Neural cell (in vitro differentiated cells): ENCODE measurements at regions not wholly inside any gene's neighbourhood (a gene's known extent, or its start where the extent isn't known, plus 50 kb on each side); places are given as distances from the start of the nearest gene placed in this dataset.

Experiments used
- H2AFZ ChIP-seq: fragments of 200-600, 300-800 bp; sonication (generic), shearing (Covaris generic); 2 replicates; pipeline ENCODE4 v1.6.0; 2014; ENCODE audit warnings: low read depth, mild to moderate bottlenecking, antibody characterized with exemption, low read length, moderate library complexity
- H3F3A ChIP-seq: fragments of 200-600 bp; shearing (Covaris generic); 2 replicates; pipeline ENCODE4 v1.6.1; 2016; ENCODE audit warnings: mild to moderate bottlenecking, moderate library complexity, mixed read lengths, antibody characterized with exemption, low read length; ENCODE audit not compliant: insufficient read depth, poor library complexity, severe bottlenecking
- H3K27ac ChIP-seq: fragments of 200-600, 300-800 bp; sonication (generic), shearing (Covaris generic); 2 replicates; pipeline ENCODE4 v1.5.1; 2014; ENCODE audit warnings: mild to moderate bottlenecking, low read length, moderate library complexity
- H3K27me3 ChIP-seq: fragments of 300-800, 200-600 bp; sonication (generic), shearing (Covaris generic); 2 replicates; pipeline ENCODE4 v1.6.0; 2014; ENCODE audit warnings: mild to moderate bottlenecking, low read depth, low read length, moderate library complexity; ENCODE audit not compliant: insufficient read depth
- H3K36me3 ChIP-seq: fragments of 300-800, 200-600 bp; sonication (generic), shearing (Covaris generic); 2 replicates; pipeline ENCODE4 v1.5.1; 2014; ENCODE audit warnings: mild to moderate bottlenecking, antibody characterized with exemption, low read length, moderate library complexity; ENCODE audit not compliant: insufficient read depth
- H3K4me2 ChIP-seq: fragments of 300-800, 200-600 bp; sonication (generic), shearing (Covaris generic); 2 replicates; pipeline ENCODE4 v1.6.0; 2014; ENCODE audit warnings: mild to moderate bottlenecking, low read length
- H3K4me3 ChIP-seq: fragments of 300-800, 200-600 bp; sonication (generic), shearing (Covaris generic); 2 replicates; pipeline ENCODE4 v1.5.1; 2014; ENCODE audit warnings: mild to moderate bottlenecking, low read length, moderate library complexity
- H3K79me2 ChIP-seq: fragments of 200-600 bp; shearing (Covaris generic); replicated peaks from 2 replicates; pipeline ENCODE4 v1.6.0; 2014; ENCODE audit warnings: mild to moderate bottlenecking, low read length, moderate library complexity; ENCODE audit not compliant: insufficient read depth
- H3K9ac ChIP-seq: fragments of 300-800, 200-600 bp; sonication (generic), shearing (Covaris generic); 2 replicates; pipeline ENCODE4 v1.6.1; 2016; ENCODE audit warnings: mild to moderate bottlenecking, low read length, mixed read lengths
- H3K9me2 ChIP-seq: fragments of 200-600 bp; shearing (Covaris generic); 2 replicates; pipeline ENCODE4 v1.6.1; 2016; ENCODE audit warnings: mild to moderate bottlenecking, low read length, mixed read lengths; ENCODE audit not compliant: insufficient read depth
- H3K9me3 ChIP-seq: fragments of 200-600, 300-800 bp; sonication (generic), shearing (Covaris generic); 2 replicates; pipeline ENCODE4 v1.6.1; 2016; ENCODE audit warnings: mild to moderate bottlenecking, mixed run types, low read length, moderate library complexity, mixed read lengths
- H4K20me1 ChIP-seq: fragments of 200-600 bp; shearing (Covaris generic); 2 replicates; pipeline ENCODE4 v1.6.1; 2016; ENCODE audit warnings: mild to moderate bottlenecking, mixed run types; ENCODE audit not compliant: insufficient read depth
- EP300 ChIP-seq: fragments of 450-650 bp; conservative IDR thresholded peaks from 2 replicates; pipeline ENCODE4 v1.6.1; 2014; ENCODE audit warnings: antibody characterized with exemption, mild to moderate bottlenecking, moderate library complexity; ENCODE audit not compliant: poor library complexity, severe bottlenecking
- EZH2 ChIP-seq: fragments of 200-600, 300-800 bp; shearing (Covaris generic), sonication (generic); IDR thresholded peaks from 2 replicates; pipeline ENCODE4 v1.6.1; 2014; ENCODE audit warnings: antibody characterized with exemption, low read length, borderline replicate concordance, mild to moderate bottlenecking; ENCODE audit not compliant: insufficient read depth, poor library complexity, severe bottlenecking
- MXI1 ChIP-seq: fragments of 450-650 bp; conservative IDR thresholded peaks from 2 replicates; pipeline ENCODE4 v1.6.1; 2014; ENCODE audit warnings: antibody characterized with exemption, mild to moderate bottlenecking; ENCODE audit not compliant: poor library complexity, severe bottlenecking
- POLR2AphosphoS5 ChIP-seq: IDR thresholded peaks from 2 replicates; pipeline ENCODE4 v1.6.1; 2012
- RAD21 ChIP-seq: fragments of 450-650 bp; conservative IDR thresholded peaks from 2 replicates; pipeline ENCODE4 v1.6.1; 2014; ENCODE audit warnings: antibody characterized with exemption, mild to moderate bottlenecking, moderate library complexity
- REST ChIP-seq: IDR thresholded peaks from 2 replicates; pipeline ENCODE4 v1.6.1; 2012; ENCODE audit warnings: borderline replicate concordance
- SMC3 ChIP-seq: fragments of 450-650 bp; conservative IDR thresholded peaks from 2 replicates; pipeline ENCODE4 v1.6.1; 2014; ENCODE audit warnings: antibody characterized with exemption, mild to moderate bottlenecking, moderate library complexity; ENCODE audit not compliant: poor library complexity
- TAF1 ChIP-seq: IDR thresholded peaks from 2 replicates; pipeline ENCODE4 v1.6.1; 2012; ENCODE audit warnings: low read depth
- TF ChIP-seq, protein P1 (sequence below): fragments of 450-650 bp; IDR thresholded peaks from 2 replicates; pipeline ENCODE4 v1.5.1; 2014; ENCODE audit warnings: antibody characterized with exemption, mild to moderate bottlenecking, moderate library complexity; ENCODE audit not compliant: poor library complexity, severe bottlenecking

DNA sequence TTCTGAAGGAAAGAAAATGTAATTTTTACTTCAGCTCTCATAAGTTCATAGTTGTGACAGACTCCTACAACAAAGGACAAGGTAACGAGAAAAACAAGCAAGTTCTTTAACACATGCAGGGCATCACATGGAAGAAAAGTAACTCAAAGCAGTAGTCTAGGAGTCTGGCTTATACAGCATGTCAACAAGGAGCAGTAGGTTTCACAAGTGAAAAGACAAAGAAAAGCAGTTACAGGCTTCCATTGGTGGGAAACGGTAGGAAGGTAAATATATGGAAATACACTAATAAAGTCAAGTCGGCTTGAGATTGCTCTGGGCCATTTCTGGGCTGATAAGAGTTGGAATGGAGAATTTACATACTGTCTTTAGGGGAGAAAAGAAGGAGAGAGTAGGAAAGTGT, 228.4 kb upstream of the ZFP42 start:
- H2AFZ ChIP-seq = no peak overlapping the region
- H3K27me3 ChIP-seq = no peaks in the 10 kb centered on the region
- H3K79me2 ChIP-seq = no peaks in the 10 kb centered on the region
- TF ChIP-seq SMC3 (no peak), TAF1 (no peak), MXI1 (no peak), POLR2AphosphoS5 (no peak), EP300 (no peak), REST (no peak), RAD21 (no peak), EZH2 (no peak)
- TF ChIP-seq, protein P1, sequence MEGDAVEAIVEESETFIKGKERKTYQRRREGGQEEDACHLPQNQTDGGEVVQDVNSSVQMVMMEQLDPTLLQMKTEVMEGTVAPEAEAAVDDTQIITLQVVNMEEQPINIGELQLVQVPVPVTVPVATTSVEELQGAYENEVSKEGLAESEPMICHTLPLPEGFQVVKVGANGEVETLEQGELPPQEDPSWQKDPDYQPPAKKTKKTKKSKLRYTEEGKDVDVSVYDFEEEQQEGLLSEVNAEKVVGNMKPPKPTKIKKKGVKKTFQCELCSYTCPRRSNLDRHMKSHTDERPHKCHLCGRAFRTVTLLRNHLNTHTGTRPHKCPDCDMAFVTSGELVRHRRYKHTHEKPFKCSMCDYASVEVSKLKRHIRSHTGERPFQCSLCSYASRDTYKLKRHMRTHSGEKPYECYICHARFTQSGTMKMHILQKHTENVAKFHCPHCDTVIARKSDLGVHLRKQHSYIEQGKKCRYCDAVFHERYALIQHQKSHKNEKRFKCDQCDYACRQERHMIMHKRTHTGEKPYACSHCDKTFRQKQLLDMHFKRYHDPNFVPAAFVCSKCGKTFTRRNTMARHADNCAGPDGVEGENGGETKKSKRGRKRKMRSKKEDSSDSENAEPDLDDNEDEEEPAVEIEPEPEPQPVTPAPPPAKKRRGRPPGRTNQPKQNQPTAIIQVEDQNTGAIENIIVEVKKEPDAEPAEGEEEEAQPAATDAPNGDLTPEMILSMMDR = no peak
- H3K36me3 ChIP-seq = no peaks in the 10 kb centered on the region
- no peaks in the 10 kb centered on the region for H3K9me3 ChIP-seq
- H3K4me3 ChIP-seq = no peak overlapping the region
- H3K9ac ChIP-seq = no peak overlapping the region
- no peak overlapping the region for H3K27ac ChIP-seq
- H4K20me1 ChIP-seq = no peaks in the 10 kb centered on the region
- H3K9me2 ChIP-seq = no peaks in the 10 kb centered on the region
- no peaks in the 10 kb centered on the region for H3F3A ChIP-seq
- no peak overlapping the region for H3K4me2 ChIP-seq

DNA sequence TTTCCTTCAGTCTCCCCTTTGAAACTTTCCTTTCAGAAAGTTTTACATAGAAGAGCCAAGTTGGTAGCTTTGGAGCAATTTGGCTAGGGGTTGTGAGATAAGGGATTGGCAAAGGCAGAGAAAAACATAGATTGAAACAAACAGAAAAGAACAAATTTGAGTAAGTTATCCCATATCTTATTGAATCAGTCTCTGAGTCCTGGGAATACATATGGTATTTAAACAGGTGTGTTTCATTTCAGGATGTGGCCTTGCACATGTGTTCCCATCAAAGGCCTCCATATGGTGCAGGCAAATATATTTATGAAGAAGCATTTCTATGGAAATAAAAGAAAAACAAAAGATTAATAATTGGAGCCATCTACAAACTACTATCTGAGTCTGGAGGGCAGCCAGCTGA, 227.9 kb upstream of the ZFP42 start:
- no peaks in the 10 kb centered on the region for H3K36me3 ChIP-seq
- H3K4me3 ChIP-seq = no peak overlapping the region
- no peak overlapping the region for H3K9ac ChIP-seq
- H4K20me1 ChIP-seq = no peaks in the 10 kb centered on the region
- no peak overlapping the region for H2AFZ ChIP-seq
- H3K79me2 ChIP-seq = no peaks in the 10 kb centered on the region
- TF ChIP-seq, protein P1 = no peak
- no peak for TF ChIP-seq POLR2AphosphoS5
- no peak for TF ChIP-seq MXI1
- TF ChIP-seq REST = no peak
- no peak for TF ChIP-seq TAF1
- TF ChIP-seq RAD21 = no peak
- no peak for TF ChIP-seq SMC3
- TF ChIP-seq EP300 = no peak
- TF ChIP-seq EZH2 = no peak
- H3K9me3 ChIP-seq = no peaks in the 10 kb centered on the region
- H3K27ac ChIP-seq = no peak overlapping the region
- H3K9me2 ChIP-seq = no peaks in the 10 kb centered on the region
- H3F3A ChIP-seq = no peaks in the 10 kb centered on the region
- H3K27me3 ChIP-seq = no peaks in the 10 kb centered on the region
- H3K4me2 ChIP-seq = no peak overlapping the region
